ENCODE measurements at regions not wholly inside any gene's neighbourhood (a gene's known extent, or its start where the extent isn't known, plus 50 kb on each side); places are given as distances from the start of the nearest gene placed in this dataset.

- TF ChIP-seq STAT6 (CRISPR knock-in tag; conservative IDR thresholded peaks at IDR 0.05; ENCODE audit: low read depth) (no peak), ZNF263 (CRISPR knock-in tag; IDR thresholded peaks at IDR 0.05; ENCODE audit: low read depth) (no peak), ZBTB21 (CRISPR knock-in tag; IDR thresholded peaks at IDR 0.05; ENCODE audit: borderline replicate concordance) (no peak), NR2C2 (CRISPR knock-in tag; IDR thresholded peaks at IDR 0.05) (no peak), TP53 (CRISPR knock-in tag; IDR thresholded peaks at IDR 0.05) (no peak), ZSCAN18 (CRISPR knock-in tag; IDR thresholded peaks at IDR 0.05) (no peak), SMAD4 (CRISPR knock-in tag; IDR thresholded peaks at IDR 0.05) (no peak)
Observed at GRCh38 chr7:22594020-22594419, 94.0 kb upstream of the STEAP1B start (continued).

GRCh38 chr7:22591271-22591670 is 91.3 kb upstream of the STEAP1B start:
- H3K9me3 Mint-ChIP-seq: peaks cover 16% of the 10 kb centered on the region
- ATAC-seq (no peak), DNase-seq (ENCODE audit: low spot score) (no peak)
- H3K4me3 Mint-ChIP-seq: no peak overlapping the region
- no peaks in the 10 kb centered on the region for H3K36me3 Mint-ChIP-seq
- peaks cover 40% of the 10 kb centered on the region for H3K4me1 Mint-ChIP-seq
- no peaks in the 10 kb centered on the region for H3K27me3 Mint-ChIP-seq (ENCODE audit: low read depth)
- TF ChIP-seq GTF2I (CRISPR knock-in tag; conservative IDR thresholded peaks at IDR 0.05): no peak
- no peak for TF ChIP-seq STAT6 (CRISPR knock-in tag; conservative IDR thresholded peaks at IDR 0.05; ENCODE audit: low read depth)
- no peak for TF ChIP-seq ETV6 (CRISPR knock-in tag; IDR thresholded peaks at IDR 0.05)
- no peak for TF ChIP-seq MYBL2 (CRISPR knock-in tag; IDR thresholded peaks at IDR 0.05)
- no peak for TF ChIP-seq HMGA2 (CRISPR knock-in tag; IDR thresholded peaks at IDR 0.05)
- no peak for TF ChIP-seq CTCF (IDR thresholded peaks at IDR 0.05)
- no peak for TF ChIP-seq ZMAT4 (CRISPR knock-in tag; IDR thresholded peaks at IDR 0.05)
- no peak for TF ChIP-seq USF1 (CRISPR knock-in tag; IDR thresholded peaks at IDR 0.05)
- no peak for TF ChIP-seq TP53 (CRISPR knock-in tag; IDR thresholded peaks at IDR 0.05)
- TF ChIP-seq AR (CRISPR knock-in tag; IDR thresholded peaks at IDR 0.05): no peak
- no peak for TF ChIP-seq E2F5 (CRISPR knock-in tag; IDR thresholded peaks at IDR 0.05)
- TF ChIP-seq MAX (CRISPR knock-in tag; IDR thresholded peaks at IDR 0.05): no peak
- H3K27ac Mint-ChIP-seq: no peak overlapping the region
- CTCF ChIA-PET: no interaction called here
- POLR2A ChIA-PET: no interaction called here

Measured in WTC11 (cell line).